ENCODE measurements at regions not wholly inside any gene's neighbourhood (a gene's known extent, or its start where the extent isn't known, plus 50 kb on each side); places are given as distances from the start of the nearest gene placed in this dataset.
"Not testable (repeated sequence)": the region's sequence is repeated elsewhere in the genome, so short reads cannot be mapped to it uniquely, and the experiment has no call there.

- H3K4me1 ChIP-seq (ENCODE audit: insufficient read depth, low read length); H3K9me3 ChIP-seq (ENCODE audit: low read length); H3K4me3 ChIP-seq (ENCODE audit: low read length); H3K27me3 ChIP-seq (ENCODE audit: insufficient read depth, low read length); H2AFZ ChIP-seq (ENCODE audit: low read depth, low read length); H3K36me3 ChIP-seq (ENCODE audit: insufficient read depth, low read length): not testable (repeated sequence)
Measured at GRCh38 chr7:9919-10318, 182.5 kb upstream of the FAM20C start.

GRCh38 chr7:32565-33280, 159.6 kb upstream of the FAM20C start:
- H3K4me3 ChIP-seq (ENCODE audit: low read length); H3K36me3 ChIP-seq (ENCODE audit: insufficient read depth, low read length); H3K4me1 ChIP-seq (ENCODE audit: insufficient read depth, low read length); H3K9me3 ChIP-seq (ENCODE audit: low read length); H2AFZ ChIP-seq (ENCODE audit: low read depth, low read length); H3K27me3 ChIP-seq (ENCODE audit: insufficient read depth, low read length): not testable (repeated sequence)

- not testable (repeated sequence) for H3K27me3 ChIP-seq (ENCODE audit: insufficient read depth, low read length); H3K36me3 ChIP-seq (ENCODE audit: insufficient read depth, low read length); H3K4me3 ChIP-seq (ENCODE audit: low read length); H3K4me1 ChIP-seq (ENCODE audit: insufficient read depth, low read length); H3K9me3 ChIP-seq (ENCODE audit: low read length); H2AFZ ChIP-seq (ENCODE audit: low read depth, low read length)
Measured at GRCh38 chr7:35121-35541, 157.2 kb upstream of the FAM20C start.

GRCh38 chr7:36539-36938, 155.8 kb upstream of the FAM20C start:
- H3K4me3 ChIP-seq (ENCODE audit: low read length); H3K9me3 ChIP-seq (ENCODE audit: low read length); H2AFZ ChIP-seq (ENCODE audit: low read depth, low read length); H3K4me1 ChIP-seq (ENCODE audit: insufficient read depth, low read length); H3K36me3 ChIP-seq (ENCODE audit: insufficient read depth, low read length); H3K27me3 ChIP-seq (ENCODE audit: insufficient read depth, low read length): not testable (repeated sequence)

- H3K4me1 ChIP-seq (ENCODE audit: insufficient read depth, low read length); H3K9me3 ChIP-seq (ENCODE audit: low read length); H3K4me3 ChIP-seq (ENCODE audit: low read length); H3K27me3 ChIP-seq (ENCODE audit: insufficient read depth, low read length); H2AFZ ChIP-seq (ENCODE audit: low read depth, low read length); H3K36me3 ChIP-seq (ENCODE audit: insufficient read depth, low read length): not testable (repeated sequence)
Measured at GRCh38 chr7:37656-38055, 154.7 kb upstream of the FAM20C start.

- H2AFZ ChIP-seq (ENCODE audit: low read depth, low read length); H3K4me3 ChIP-seq (ENCODE audit: low read length); H3K9me3 ChIP-seq (ENCODE audit: low read length); H3K36me3 ChIP-seq (ENCODE audit: insufficient read depth, low read length); H3K4me1 ChIP-seq (ENCODE audit: insufficient read depth, low read length): not testable (repeated sequence)
- peaks cover 10% of the 10 kb centered on the region for H3K27me3 ChIP-seq (ENCODE audit: insufficient read depth, low read length)
Measured at GRCh38 chr7:38444-38843, 153.9 kb upstream of the FAM20C start.

- not testable (repeated sequence) for H3K4me3 ChIP-seq (ENCODE audit: low read length); H3K4me1 ChIP-seq (ENCODE audit: insufficient read depth, low read length)
Measured at GRCh38 chr7:39984-40740, 152.2 kb upstream of the FAM20C start.

GRCh38 chr7:40799-41750, 151.3 kb upstream of the FAM20C start:
- Histone ChIP-seq H2AFZ (ENCODE audit: low read depth, low read length) (no peak overlapping the region), H3K27me3 (ENCODE audit: insufficient read depth, low read length) (peaks cover 15% of the 10 kb centered on the region), H3K36me3 (ENCODE audit: insufficient read depth, low read length) (no peaks in the 10 kb centered on the region), H3K4me1 (ENCODE audit: insufficient read depth, low read length) (no peaks in the 10 kb centered on the region), H3K9me3 (ENCODE audit: low read length) (no peaks in the 10 kb centered on the region), H3K4me3 (ENCODE audit: low read length) (no peak overlapping the region)

More at GRCh38 chr7:39984-40740, 152.2 kb upstream of the FAM20C start:
- H3K27me3 ChIP-seq (ENCODE audit: insufficient read depth, low read length) = peaks cover 15% of the 10 kb centered on the region
- H3K36me3 ChIP-seq (ENCODE audit: insufficient read depth, low read length); H2AFZ ChIP-seq (ENCODE audit: low read depth, low read length); H3K9me3 ChIP-seq (ENCODE audit: low read length): not testable (repeated sequence)

- no peak overlapping the region for H2AFZ ChIP-seq (ENCODE audit: low read depth, low read length)
- peaks cover 21% of the 10 kb centered on the region for H3K27me3 ChIP-seq (ENCODE audit: insufficient read depth, low read length)
- H3K4me3 ChIP-seq (ENCODE audit: low read length) = no peak overlapping the region
- H3K9me3 ChIP-seq (ENCODE audit: low read length) = no peaks in the 10 kb centered on the region
- no peaks in the 10 kb centered on the region for H3K4me1 ChIP-seq (ENCODE audit: insufficient read depth, low read length)
- H3K36me3 ChIP-seq (ENCODE audit: insufficient read depth, low read length) = no peaks in the 10 kb centered on the region
Measured at GRCh38 chr7:41917-42565, 150.3 kb upstream of the FAM20C start.

- no peak overlapping the region for H3K4me3 ChIP-seq (ENCODE audit: low read length)
- no peak overlapping the region for H2AFZ ChIP-seq (ENCODE audit: low read depth, low read length)
- no peaks in the 10 kb centered on the region for H3K36me3 ChIP-seq (ENCODE audit: insufficient read depth, low read length)
- peaks cover 21% of the 10 kb centered on the region for H3K27me3 ChIP-seq (ENCODE audit: insufficient read depth, low read length)
- H3K9me3 ChIP-seq (ENCODE audit: low read length) = no peaks in the 10 kb centered on the region
- H3K4me1 ChIP-seq (ENCODE audit: insufficient read depth, low read length) = no peaks in the 10 kb centered on the region
Measured at GRCh38 chr7:43791-44540, 148.4 kb upstream of the FAM20C start.

GRCh38 chr7:44541-44896, 147.9 kb upstream of the FAM20C start:
- H3K4me1 ChIP-seq (ENCODE audit: insufficient read depth, low read length) = no peaks in the 10 kb centered on the region
- no peaks in the 10 kb centered on the region for H3K36me3 ChIP-seq (ENCODE audit: insufficient read depth, low read length)
- no peak overlapping the region for H2AFZ ChIP-seq (ENCODE audit: low read depth, low read length)
- no peaks in the 10 kb centered on the region for H3K9me3 ChIP-seq (ENCODE audit: low read length)
- no peak overlapping the region for H3K4me3 ChIP-seq (ENCODE audit: low read length)
- H3K27me3 ChIP-seq (ENCODE audit: insufficient read depth, low read length) = peaks cover 21% of the 10 kb centered on the region

Data from neuron (in vitro differentiated cells).